Neural cell (in vitro differentiated cells): ENCODE measurements at regions not wholly inside any gene's neighbourhood (a gene's known extent, or its start where the extent isn't known, plus 50 kb on each side); places are given as distances from the start of the nearest gene placed in this dataset.

Experiments used
- H2AFZ ChIP-seq: fragments of 200-600, 300-800 bp; sonication (generic), shearing (Covaris generic); 2 replicates; pipeline ENCODE4 v1.6.0; 2014; ENCODE audit warnings: low read depth, mild to moderate bottlenecking, antibody characterized with exemption, low read length, moderate library complexity
- H3F3A ChIP-seq: fragments of 200-600 bp; shearing (Covaris generic); 2 replicates; pipeline ENCODE4 v1.6.1; 2016; ENCODE audit warnings: mild to moderate bottlenecking, moderate library complexity, mixed read lengths, antibody characterized with exemption, low read length; ENCODE audit not compliant: insufficient read depth, poor library complexity, severe bottlenecking
- H3K27ac ChIP-seq: fragments of 200-600, 300-800 bp; sonication (generic), shearing (Covaris generic); 2 replicates; pipeline ENCODE4 v1.5.1; 2014; ENCODE audit warnings: mild to moderate bottlenecking, low read length, moderate library complexity
- H3K27me3 ChIP-seq: fragments of 300-800, 200-600 bp; sonication (generic), shearing (Covaris generic); 2 replicates; pipeline ENCODE4 v1.6.0; 2014; ENCODE audit warnings: mild to moderate bottlenecking, low read depth, low read length, moderate library complexity; ENCODE audit not compliant: insufficient read depth
- H3K36me3 ChIP-seq: fragments of 300-800, 200-600 bp; sonication (generic), shearing (Covaris generic); 2 replicates; pipeline ENCODE4 v1.5.1; 2014; ENCODE audit warnings: mild to moderate bottlenecking, antibody characterized with exemption, low read length, moderate library complexity; ENCODE audit not compliant: insufficient read depth
- H3K4me2 ChIP-seq: fragments of 300-800, 200-600 bp; sonication (generic), shearing (Covaris generic); 2 replicates; pipeline ENCODE4 v1.6.0; 2014; ENCODE audit warnings: mild to moderate bottlenecking, low read length
- H3K4me3 ChIP-seq: fragments of 300-800, 200-600 bp; sonication (generic), shearing (Covaris generic); 2 replicates; pipeline ENCODE4 v1.5.1; 2014; ENCODE audit warnings: mild to moderate bottlenecking, low read length, moderate library complexity
- H3K79me2 ChIP-seq: fragments of 200-600 bp; shearing (Covaris generic); replicated peaks from 2 replicates; pipeline ENCODE4 v1.6.0; 2014; ENCODE audit warnings: mild to moderate bottlenecking, low read length, moderate library complexity; ENCODE audit not compliant: insufficient read depth
- H3K9ac ChIP-seq: fragments of 300-800, 200-600 bp; sonication (generic), shearing (Covaris generic); 2 replicates; pipeline ENCODE4 v1.6.1; 2016; ENCODE audit warnings: mild to moderate bottlenecking, low read length, mixed read lengths
- H3K9me2 ChIP-seq: fragments of 200-600 bp; shearing (Covaris generic); 2 replicates; pipeline ENCODE4 v1.6.1; 2016; ENCODE audit warnings: mild to moderate bottlenecking, low read length, mixed read lengths; ENCODE audit not compliant: insufficient read depth
- H3K9me3 ChIP-seq: fragments of 200-600, 300-800 bp; sonication (generic), shearing (Covaris generic); 2 replicates; pipeline ENCODE4 v1.6.1; 2016; ENCODE audit warnings: mild to moderate bottlenecking, mixed run types, low read length, moderate library complexity, mixed read lengths
- H4K20me1 ChIP-seq: fragments of 200-600 bp; shearing (Covaris generic); 2 replicates; pipeline ENCODE4 v1.6.1; 2016; ENCODE audit warnings: mild to moderate bottlenecking, mixed run types; ENCODE audit not compliant: insufficient read depth
- EP300 ChIP-seq: fragments of 450-650 bp; conservative IDR thresholded peaks from 2 replicates; pipeline ENCODE4 v1.6.1; 2014; ENCODE audit warnings: antibody characterized with exemption, mild to moderate bottlenecking, moderate library complexity; ENCODE audit not compliant: poor library complexity, severe bottlenecking
- EZH2 ChIP-seq: fragments of 200-600, 300-800 bp; shearing (Covaris generic), sonication (generic); IDR thresholded peaks from 2 replicates; pipeline ENCODE4 v1.6.1; 2014; ENCODE audit warnings: antibody characterized with exemption, low read length, borderline replicate concordance, mild to moderate bottlenecking; ENCODE audit not compliant: insufficient read depth, poor library complexity, severe bottlenecking
- MXI1 ChIP-seq: fragments of 450-650 bp; conservative IDR thresholded peaks from 2 replicates; pipeline ENCODE4 v1.6.1; 2014; ENCODE audit warnings: antibody characterized with exemption, mild to moderate bottlenecking; ENCODE audit not compliant: poor library complexity, severe bottlenecking
- POLR2AphosphoS5 ChIP-seq: IDR thresholded peaks from 2 replicates; pipeline ENCODE4 v1.6.1; 2012
- RAD21 ChIP-seq: fragments of 450-650 bp; conservative IDR thresholded peaks from 2 replicates; pipeline ENCODE4 v1.6.1; 2014; ENCODE audit warnings: antibody characterized with exemption, mild to moderate bottlenecking, moderate library complexity
- SMC3 ChIP-seq: fragments of 450-650 bp; conservative IDR thresholded peaks from 2 replicates; pipeline ENCODE4 v1.6.1; 2014; ENCODE audit warnings: antibody characterized with exemption, mild to moderate bottlenecking, moderate library complexity; ENCODE audit not compliant: poor library complexity
- TAF1 ChIP-seq: IDR thresholded peaks from 2 replicates; pipeline ENCODE4 v1.6.1; 2012; ENCODE audit warnings: low read depth
- TF ChIP-seq, protein P1 (sequence below): IDR thresholded peaks from 2 replicates; pipeline ENCODE4 v1.6.1; 2012; ENCODE audit warnings: borderline replicate concordance
- TF ChIP-seq, protein P2 (sequence below): fragments of 450-650 bp; IDR thresholded peaks from 2 replicates; pipeline ENCODE4 v1.5.1; 2014; ENCODE audit warnings: antibody characterized with exemption, mild to moderate bottlenecking, moderate library complexity; ENCODE audit not compliant: poor library complexity, severe bottlenecking

DNA sequence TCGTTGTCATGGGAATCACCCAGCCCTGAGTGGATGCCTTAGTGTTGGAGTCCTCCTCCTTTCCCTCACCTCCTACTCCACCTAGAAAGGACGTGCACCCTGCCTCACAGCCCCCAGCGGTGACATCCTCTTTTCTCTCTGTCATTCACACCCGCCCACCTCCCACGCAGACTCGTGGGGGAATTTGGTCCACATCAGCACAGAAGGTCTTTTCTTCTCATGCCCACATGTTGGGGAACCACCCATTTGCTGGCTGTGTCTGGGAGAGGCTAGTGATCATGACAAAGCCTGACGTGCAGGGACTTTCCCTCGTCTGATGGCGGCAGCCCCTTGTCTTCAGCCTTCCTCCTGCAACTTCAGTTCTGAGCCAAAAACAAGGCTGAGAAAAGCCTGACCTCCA lies 96.0 kb upstream of the CNKSR3 start:
- no peaks in the 10 kb centered on the region for H3K27me3 ChIP-seq
- no peaks in the 10 kb centered on the region for H4K20me1 ChIP-seq
- H3K36me3 ChIP-seq, result no peaks in the 10 kb centered on the region
- no peak overlapping the region for H3K4me3 ChIP-seq
- no peaks in the 10 kb centered on the region for H3F3A ChIP-seq
- H3K9ac ChIP-seq, result no peak overlapping the region
- no peaks in the 10 kb centered on the region for H3K79me2 ChIP-seq
- H3K4me2 ChIP-seq, result no peak overlapping the region
- no peaks in the 10 kb centered on the region for H3K9me2 ChIP-seq
- no peak overlapping the region for H3K27ac ChIP-seq
- H2AFZ ChIP-seq, result no peak overlapping the region
- TF ChIP-seq TAF1 (no peak), EP300 (no peak), RAD21 (no peak), EZH2 (no peak), POLR2AphosphoS5 (no peak), SMC3 (no peak), MXI1 (no peak)
- TF ChIP-seq, protein P1, sequence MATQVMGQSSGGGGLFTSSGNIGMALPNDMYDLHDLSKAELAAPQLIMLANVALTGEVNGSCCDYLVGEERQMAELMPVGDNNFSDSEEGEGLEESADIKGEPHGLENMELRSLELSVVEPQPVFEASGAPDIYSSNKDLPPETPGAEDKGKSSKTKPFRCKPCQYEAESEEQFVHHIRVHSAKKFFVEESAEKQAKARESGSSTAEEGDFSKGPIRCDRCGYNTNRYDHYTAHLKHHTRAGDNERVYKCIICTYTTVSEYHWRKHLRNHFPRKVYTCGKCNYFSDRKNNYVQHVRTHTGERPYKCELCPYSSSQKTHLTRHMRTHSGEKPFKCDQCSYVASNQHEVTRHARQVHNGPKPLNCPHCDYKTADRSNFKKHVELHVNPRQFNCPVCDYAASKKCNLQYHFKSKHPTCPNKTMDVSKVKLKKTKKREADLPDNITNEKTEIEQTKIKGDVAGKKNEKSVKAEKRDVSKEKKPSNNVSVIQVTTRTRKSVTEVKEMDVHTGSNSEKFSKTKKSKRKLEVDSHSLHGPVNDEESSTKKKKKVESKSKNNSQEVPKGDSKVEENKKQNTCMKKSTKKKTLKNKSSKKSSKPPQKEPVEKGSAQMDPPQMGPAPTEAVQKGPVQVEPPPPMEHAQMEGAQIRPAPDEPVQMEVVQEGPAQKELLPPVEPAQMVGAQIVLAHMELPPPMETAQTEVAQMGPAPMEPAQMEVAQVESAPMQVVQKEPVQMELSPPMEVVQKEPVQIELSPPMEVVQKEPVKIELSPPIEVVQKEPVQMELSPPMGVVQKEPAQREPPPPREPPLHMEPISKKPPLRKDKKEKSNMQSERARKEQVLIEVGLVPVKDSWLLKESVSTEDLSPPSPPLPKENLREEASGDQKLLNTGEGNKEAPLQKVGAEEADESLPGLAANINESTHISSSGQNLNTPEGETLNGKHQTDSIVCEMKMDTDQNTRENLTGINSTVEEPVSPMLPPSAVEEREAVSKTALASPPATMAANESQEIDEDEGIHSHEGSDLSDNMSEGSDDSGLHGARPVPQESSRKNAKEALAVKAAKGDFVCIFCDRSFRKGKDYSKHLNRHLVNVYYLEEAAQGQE, result no peak
- TF ChIP-seq, protein P2, sequence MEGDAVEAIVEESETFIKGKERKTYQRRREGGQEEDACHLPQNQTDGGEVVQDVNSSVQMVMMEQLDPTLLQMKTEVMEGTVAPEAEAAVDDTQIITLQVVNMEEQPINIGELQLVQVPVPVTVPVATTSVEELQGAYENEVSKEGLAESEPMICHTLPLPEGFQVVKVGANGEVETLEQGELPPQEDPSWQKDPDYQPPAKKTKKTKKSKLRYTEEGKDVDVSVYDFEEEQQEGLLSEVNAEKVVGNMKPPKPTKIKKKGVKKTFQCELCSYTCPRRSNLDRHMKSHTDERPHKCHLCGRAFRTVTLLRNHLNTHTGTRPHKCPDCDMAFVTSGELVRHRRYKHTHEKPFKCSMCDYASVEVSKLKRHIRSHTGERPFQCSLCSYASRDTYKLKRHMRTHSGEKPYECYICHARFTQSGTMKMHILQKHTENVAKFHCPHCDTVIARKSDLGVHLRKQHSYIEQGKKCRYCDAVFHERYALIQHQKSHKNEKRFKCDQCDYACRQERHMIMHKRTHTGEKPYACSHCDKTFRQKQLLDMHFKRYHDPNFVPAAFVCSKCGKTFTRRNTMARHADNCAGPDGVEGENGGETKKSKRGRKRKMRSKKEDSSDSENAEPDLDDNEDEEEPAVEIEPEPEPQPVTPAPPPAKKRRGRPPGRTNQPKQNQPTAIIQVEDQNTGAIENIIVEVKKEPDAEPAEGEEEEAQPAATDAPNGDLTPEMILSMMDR, result no peak
- H3K9me3 ChIP-seq, result no peaks in the 10 kb centered on the region

DNA sequence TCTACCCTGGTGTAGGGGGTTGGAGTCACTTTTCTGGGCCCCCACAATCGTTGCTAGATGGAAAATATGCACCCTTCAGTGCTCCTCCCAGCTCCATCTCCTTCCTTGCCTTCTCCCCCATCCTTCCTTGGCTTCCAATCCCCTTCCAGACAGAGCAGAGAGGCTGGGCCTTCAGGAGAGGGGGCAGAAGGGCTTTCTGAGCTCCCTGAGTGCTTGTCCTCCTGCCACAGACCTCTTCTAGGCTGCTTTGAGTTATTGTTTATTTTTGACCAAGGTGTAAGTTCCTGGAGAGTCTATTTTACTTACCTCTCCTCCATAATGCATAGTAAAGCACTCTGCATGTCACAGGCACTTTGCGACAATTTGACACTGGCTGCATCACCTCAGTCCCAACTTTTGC lies 96.4 kb upstream of the CNKSR3 start:
- no peaks in the 10 kb centered on the region for H3K9me2 ChIP-seq
- no peaks in the 10 kb centered on the region for H3F3A ChIP-seq
- no peaks in the 10 kb centered on the region for H3K79me2 ChIP-seq
- no peak overlapping the region for H3K4me2 ChIP-seq
- H3K27ac ChIP-seq, result no peak overlapping the region
- H3K9ac ChIP-seq, result no peak overlapping the region
- H3K4me3 ChIP-seq, result no peak overlapping the region
- H2AFZ ChIP-seq, result no peak overlapping the region
- H4K20me1 ChIP-seq, result no peaks in the 10 kb centered on the region
- TF ChIP-seq, protein P2, result no peak
- TF ChIP-seq EZH2 (no peak), TAF1 (no peak), POLR2AphosphoS5 (no peak), MXI1 (no peak), SMC3 (no peak), RAD21 (no peak), EP300 (no peak)
- TF ChIP-seq, protein P1, result no peak
- H3K27me3 ChIP-seq, result no peaks in the 10 kb centered on the region
- no peaks in the 10 kb centered on the region for H3K36me3 ChIP-seq
- no peaks in the 10 kb centered on the region for H3K9me3 ChIP-seq
